Upper lobe of left lung (tissue), 4 donors: ENCODE measurements at regions not wholly inside any gene's neighbourhood (a gene's known extent, or its start where the extent isn't known, plus 50 kb on each side); places are given as distances from the start of the nearest gene placed in this dataset.

Experiments
- POLR2AphosphoS5 ChIP-seq, 2 donors: sonication (generic); formaldehyde crosslinking; IDR thresholded peaks; one replicate each; pipeline ENCODE4 v1.5.1; 2017; ENCODE audit warnings: antibody characterized with exemption in 2 of 2
- TF ChIP-seq, protein P1 (sequence below), 6 experiments: fragments of 450-650 bp in 4 of 6; fragments of 200-600 bp in 2 of 6; sonication (generic) in 2 of 6; IDR thresholded peaks; one replicate each; pipeline ENCODE4 v1.5.1; 2016 to 2019; ENCODE audit warnings: antibody characterized with exemption in 6 of 6

DNA sequence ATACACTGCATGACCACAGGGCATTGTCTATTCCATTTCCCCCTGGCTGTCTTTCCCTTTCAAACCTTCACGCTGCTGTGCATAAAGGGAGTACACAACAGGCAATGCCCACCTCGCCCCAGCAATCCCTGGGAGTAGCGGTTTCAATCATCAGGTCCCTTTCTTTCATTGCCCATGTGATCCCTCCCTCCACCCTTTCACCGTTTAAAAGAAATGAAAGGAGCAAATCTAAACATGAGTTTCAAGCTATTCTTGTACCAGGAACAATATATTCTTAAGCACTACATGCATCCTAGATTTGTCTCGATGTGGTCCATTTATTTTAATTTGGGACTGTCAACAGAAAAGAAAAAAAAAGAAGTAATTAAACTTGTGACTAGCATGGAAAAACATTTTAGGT is 123.4 kb upstream of the ARGLU1 start:
- TF ChIP-seq, protein P1, sequence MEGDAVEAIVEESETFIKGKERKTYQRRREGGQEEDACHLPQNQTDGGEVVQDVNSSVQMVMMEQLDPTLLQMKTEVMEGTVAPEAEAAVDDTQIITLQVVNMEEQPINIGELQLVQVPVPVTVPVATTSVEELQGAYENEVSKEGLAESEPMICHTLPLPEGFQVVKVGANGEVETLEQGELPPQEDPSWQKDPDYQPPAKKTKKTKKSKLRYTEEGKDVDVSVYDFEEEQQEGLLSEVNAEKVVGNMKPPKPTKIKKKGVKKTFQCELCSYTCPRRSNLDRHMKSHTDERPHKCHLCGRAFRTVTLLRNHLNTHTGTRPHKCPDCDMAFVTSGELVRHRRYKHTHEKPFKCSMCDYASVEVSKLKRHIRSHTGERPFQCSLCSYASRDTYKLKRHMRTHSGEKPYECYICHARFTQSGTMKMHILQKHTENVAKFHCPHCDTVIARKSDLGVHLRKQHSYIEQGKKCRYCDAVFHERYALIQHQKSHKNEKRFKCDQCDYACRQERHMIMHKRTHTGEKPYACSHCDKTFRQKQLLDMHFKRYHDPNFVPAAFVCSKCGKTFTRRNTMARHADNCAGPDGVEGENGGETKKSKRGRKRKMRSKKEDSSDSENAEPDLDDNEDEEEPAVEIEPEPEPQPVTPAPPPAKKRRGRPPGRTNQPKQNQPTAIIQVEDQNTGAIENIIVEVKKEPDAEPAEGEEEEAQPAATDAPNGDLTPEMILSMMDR (IDR thresholded peaks at IDR 0.05) = no peak
- no peak for TF ChIP-seq POLR2AphosphoS5 (IDR thresholded peaks at IDR 0.05)
